HG03159 (cell line): ENCODE measurements at regions not wholly inside any gene's neighbourhood (a gene's known extent, or its start where the extent isn't known, plus 50 kb on each side); places are given as distances from the start of the nearest gene placed in this dataset.

Experiments used
- ATAC-seq: cut with Tn5 transposase; IDR thresholded peaks from one replicate; pipeline ENCODE4 v1.9.1; 2021; ENCODE audit warnings: mild to moderate bottlenecking, moderate library complexity; ENCODE audit not compliant: unreplicated experiment

DNA sequence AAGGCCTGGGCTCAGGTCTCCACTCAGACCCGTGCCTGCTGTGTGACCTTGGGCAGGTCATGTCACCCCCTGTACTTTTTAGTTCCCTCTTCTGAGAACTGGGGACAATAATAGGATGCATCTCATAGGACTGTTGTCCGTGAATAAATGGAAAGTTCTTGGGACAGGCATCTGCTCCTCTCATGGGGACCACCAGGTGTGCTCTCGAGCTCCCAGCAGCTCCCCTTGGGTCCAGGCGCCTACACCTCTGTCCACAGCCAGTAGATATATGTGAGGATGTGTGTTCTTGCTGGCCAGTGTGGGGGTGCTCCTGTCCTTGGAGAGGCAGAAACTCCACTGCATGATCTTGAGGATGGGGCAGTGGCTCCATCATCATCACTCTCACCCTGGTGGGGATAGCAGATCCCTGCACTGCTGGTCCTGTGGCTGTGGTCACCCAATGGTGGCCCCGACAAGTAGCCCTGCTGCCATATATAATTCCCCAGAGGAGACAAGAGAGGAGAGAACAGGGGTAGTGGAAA lies 257.6 kb upstream of the TLE3 start:
- ATAC-seq = no peak

DNA sequence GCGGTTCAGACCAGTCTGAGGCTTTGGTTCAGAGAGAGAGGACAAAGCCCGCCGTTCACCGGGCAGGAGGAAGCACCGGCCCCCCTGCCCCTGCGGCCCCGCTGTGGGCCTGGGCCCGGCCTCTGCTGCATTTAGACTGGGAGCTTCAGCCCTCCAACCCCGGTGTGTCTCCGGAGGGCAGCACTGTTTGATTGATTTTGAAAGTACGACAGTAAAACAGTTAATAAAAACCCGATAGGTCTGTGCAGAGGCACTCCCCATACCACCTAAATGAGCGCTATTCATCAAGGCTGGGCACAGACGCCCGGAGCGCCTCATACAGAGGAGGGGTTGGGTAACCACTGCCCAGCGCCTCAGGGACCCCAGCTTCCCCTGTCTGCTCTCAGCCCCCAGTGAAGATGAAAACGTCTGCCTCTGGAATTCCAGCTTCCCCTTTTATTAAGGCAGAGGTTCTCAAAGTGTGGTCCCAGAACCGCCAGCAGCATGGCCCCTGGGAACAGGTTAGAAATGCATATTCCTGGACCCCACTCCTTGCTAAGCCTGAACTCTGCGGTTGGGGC lies 256.7 kb upstream of the TLE3 start:
- no peak for ATAC-seq

DNA sequence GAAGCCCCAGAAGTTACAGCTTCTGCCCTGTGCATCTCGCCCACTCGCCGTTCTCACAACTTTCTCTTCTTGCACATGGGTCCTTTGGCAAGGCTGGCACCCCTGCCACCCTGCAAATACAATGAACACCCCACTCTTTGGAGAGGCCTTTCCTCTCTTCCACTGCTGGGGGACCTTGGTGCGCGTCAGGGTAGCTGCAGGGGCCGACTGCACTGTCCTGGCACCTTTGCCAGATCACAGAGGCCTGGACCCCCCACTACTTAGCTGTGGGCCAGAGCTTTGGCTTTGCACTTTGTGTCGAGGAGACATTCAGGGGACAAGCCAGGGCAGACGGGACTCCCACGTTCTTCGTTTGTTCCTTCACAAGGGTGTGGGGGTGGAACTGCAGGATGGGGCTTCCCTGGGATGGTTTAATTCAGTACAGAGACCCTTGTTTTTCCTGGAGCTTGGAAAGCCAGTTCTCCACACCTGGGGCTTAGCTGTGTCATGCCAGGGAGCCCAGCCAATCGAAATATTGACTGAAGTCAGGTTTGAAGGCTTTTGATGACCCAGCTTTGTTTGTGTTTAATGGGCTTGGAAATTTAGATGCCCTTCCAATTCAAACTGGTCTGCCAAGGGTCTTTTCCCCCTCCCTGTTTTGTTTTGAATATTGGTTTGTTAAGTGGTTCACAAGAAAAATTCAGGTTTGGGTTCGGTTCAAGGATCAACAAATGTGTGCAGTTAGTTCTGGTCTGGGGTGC lies 256.1 kb upstream of the TLE3 start:
- ATAC-seq = no peak

DNA sequence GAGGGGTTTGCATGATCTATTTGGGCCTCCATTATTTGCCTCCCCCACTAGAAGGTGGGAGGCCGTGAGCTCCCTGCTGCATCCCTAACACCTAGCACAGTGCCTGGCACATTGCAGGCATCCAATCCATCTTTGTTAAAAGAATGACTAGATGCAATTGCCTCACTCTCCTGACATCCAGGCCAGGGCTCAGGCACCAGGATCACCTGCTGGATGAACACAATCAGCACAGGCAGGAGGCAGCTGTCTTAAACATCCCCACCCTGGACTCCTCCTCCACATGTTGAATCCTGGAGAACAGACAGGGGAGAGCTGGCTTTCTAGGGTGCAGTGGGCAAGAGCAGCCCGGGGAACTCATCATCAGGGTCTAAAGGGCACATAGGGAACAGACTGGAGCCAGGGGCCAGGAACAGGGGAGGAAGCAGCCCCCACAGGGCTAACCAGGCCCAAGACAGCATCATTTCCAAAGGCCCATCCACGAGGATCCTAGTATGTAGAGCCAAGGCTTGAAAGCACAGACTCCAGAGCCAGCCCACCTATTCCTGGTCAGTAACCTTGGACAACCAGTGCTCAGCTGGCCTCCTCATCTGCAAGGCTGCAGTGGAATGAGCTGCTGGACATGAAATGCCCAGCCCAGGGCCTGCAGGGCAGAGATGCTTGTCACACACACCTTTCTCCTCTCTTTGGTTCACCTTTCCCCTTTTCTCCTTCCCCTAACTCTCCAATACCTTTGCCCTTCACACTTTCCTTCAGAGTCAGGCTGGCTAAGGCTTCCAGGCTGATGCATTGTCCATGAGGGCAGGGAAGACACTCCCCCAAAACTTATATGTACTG lies 254.4 kb upstream of the TLE3 start:
- ATAC-seq = no peak

DNA sequence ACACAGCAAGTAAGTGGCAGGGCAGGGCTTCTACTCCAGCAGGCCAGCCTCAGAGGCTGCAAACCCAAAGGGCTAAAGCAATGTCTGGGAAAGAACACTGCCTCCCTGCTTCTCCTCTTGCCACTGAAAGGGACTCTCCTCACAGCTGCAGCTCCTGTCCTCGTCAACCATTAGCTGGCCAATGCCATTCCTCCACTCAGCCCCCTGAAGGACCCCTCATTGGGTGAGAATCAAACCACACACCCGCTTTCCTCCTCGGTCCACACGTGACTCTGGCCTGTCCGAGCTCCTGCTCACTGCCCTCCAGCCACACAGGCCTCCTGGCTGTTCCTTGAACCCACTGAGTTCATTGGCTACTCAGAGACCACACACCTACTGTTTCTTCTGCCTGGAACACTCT lies 253.7 kb upstream of the TLE3 start:
- no peak for ATAC-seq

DNA sequence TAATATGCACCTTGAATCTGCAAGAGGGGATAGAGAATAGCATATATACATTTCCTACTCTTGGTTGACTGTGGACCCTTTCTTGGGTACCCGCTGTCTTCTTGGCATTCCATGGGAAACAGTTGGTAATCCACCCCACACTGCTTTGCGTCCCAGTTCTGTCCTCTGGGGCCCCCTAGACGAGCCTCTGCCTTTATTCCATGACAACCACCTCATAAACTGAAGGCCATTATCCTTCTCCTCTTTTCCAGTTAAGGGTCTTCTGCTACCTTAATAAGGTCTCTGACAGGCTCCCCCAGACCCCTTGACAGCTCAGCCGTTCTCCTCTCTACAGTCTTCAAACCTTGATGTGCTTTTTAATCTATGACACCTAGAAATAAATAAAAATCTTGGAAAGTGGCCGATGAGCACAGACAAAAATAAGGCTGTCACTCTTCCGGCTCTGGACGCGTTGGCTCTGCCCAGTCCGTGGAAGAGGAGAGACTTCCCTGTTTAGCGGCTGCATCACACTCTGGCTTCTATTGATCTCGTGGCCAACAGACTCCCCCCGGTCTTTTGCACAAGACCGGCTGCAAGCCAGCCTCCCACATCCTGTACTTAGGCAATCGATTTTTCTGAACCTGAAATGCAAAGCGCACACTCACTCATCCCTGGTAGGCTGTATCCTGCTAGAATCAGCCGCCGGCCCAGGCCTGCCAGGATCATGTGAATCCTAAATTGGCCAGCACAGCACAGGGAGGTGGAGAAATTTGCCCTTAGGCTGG lies 251.0 kb upstream of the TLE3 start:
- ATAC-seq = no peak

DNA sequence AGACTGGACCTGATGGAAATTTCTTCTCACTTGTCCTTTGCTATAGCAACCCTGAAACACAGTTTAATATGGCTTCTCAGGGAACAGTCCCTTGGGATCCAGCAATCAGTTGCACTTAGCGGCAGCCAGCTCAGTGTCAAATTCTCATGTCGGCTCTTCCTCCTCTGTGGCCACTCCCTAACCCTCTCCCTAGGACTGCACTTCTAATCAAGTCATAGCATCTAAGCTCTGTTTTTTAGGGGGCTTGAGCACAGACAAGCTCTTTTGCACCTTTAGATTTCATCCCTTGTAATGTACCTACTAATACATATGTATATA lies 250.5 kb upstream of the TLE3 start:
- ATAC-seq = no peak

DNA sequence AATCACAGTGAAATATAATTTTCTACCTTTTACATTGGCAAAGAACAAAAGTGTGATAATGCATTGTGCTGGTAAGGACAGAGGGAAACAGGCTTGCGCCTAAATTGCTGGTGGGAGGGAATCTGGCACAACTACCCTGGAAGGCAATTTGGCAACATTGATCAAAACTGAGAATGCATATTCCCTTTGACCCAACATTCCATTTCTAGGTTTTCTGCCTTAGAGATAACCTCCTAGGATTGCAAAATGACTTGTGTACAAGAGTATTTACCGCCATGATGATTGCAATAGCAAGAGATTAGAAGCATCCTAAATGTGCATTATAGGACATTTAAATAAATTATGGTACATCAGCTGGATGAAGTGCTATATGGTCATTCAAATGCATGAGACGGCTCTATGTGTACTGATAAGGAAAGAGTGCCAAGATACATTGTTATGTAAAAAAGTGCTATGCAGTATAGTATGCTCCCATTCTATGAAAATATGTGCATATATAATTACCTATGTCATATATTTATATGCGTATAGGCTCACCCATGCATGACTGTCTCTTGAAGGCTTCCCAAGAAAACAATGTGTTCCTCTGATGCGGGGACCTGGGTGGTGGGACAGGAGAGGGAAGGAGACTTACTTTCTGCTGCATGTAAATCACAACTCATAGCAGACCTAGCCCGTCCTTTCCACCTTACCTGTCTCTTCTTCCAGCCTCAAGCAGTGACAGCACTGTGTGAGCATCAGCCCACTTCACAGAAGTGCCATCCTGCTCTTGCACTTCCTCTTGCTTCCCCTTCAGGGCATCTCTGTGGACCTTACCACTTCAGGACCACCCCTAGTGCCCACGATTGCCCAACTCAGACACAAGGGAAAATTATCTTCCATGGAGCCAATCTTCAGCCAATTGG lies 249.9 kb upstream of the TLE3 start:
- ATAC-seq = no peak

DNA sequence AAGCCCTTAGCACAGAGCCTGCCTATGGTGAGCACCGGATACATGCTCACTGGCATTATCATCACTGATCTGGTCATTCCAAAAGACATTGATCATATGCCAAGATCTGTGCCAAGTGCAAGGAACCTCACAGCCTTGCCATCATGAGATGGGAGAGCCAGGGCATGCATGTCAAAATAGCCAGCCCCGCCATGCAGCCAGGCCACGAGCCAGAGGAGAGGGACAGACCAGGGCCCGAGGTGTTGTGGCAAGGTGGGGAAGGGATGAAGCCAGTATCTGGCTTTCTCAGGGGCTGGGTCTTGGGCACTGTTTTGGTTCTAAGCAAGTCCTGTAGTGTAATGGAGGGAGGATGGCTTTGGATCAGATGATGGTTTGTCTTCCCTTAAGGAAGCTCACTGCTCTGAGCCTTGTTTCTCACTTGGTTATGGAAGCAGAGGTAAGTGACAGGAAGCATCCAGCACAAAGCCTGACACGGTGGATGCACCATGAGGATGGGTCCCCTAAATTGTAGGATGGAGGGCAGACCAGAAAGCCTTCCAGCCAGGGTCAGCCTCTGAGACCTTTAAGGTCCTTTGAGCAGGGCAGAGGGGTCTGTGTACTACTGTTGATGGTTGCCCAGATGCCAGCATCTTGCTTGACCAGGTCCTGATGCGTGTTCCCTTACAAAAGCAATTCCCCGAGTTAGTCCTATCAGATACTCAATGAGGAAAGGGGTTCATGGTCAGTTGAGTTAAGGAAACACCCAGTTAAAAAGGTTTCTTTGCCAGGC lies 247.7 kb upstream of the TLE3 start:
- ATAC-seq = no peak

DNA sequence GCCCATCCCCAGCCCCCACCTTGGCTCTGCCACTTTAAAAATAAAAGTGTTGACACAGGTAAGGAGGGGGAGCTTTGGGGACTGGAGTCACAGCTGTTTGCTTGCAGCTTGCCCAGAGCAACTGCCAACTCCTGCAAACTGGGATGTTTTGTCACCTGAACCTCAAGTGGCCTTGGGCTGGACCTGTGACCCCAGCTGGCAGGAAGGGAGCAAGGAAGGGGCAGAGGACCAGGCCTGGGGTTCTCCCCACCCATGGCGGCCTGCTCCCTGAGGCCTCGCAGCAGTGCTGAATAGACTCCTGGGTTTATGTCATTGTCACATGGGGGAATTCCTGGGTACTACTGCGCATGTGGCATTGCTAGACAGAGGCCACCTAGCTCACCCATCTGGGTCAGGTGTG lies 246.9 kb upstream of the TLE3 start:
- no peak for ATAC-seq

DNA sequence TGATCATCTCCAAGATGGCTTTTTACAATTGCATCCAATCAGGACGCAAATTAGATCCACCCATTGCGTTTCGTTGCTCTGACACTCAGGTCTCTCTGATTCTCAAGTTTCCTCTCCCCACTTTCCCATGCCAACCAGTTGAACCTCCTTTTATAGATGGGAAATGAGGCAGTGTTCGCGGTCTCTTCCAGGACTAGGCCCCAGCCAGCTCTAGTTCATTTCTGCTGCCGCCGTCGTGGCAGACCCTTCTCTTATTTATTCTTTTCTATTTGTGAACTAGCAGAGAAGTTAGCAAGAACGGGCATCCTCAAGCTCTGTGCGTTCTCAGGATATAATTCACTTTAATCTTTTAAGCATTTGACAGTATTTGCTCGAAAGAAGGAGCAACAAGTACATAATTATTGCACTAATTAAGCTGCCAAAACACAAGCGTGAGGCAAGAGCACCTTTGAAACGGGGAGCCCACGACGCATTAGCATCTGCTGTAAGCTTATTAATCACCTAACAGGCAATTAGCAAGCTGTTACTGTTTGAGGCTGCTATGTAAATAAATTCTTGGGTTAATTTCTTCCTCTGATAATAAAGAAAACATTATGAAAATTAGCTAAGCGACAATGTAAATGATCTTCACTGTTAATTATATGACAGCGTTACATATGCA lies 246.4 kb upstream of the TLE3 start:
- no peak for ATAC-seq

DNA sequence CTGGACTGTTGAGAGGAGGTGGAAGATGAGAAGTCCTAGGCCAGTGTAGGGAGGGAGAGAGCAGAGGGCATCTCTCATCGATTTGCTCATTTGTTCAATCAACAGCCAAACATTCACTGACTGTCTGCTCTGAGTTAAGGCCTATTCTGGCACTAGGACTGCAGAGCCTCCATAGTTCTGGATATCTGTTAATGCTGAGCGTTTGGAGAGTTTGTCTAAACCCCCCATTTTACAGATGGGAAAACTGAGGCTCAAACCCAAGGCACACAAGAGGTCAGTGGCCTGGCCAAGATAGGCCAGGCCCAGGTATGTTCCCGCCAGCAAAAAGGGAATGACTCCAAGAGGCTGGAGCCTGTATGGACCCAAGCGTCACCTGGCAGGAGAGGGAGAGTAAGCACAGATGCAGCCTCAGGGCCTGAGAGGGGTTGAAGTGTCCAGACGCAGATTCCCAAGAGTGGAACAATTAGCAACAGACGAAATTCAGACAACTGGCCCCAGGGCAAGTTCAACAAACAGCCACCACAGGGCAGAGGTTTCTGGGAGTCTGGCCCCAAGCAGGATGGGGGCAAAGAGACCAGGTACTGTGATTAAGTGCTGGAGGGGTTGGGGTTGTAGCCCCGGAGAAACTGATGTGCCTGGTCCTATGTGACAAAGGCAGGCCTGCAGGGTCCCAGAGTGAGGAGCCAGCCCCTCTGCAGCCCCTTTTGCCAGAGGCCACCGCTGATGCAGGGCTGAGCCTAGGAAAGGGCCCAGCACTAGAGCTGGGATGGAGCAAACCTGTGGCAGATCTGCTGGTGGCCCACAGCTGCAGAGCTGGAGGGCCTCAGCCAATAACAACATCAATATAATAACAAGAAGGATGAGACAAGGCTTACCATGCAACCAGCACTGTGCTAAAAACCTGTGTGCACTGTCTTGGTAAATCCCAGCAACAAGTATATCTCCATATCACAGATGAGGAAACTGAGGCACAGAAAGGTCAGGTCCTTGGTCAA lies 245.1 kb upstream of the TLE3 start:
- ATAC-seq = no peak

DNA sequence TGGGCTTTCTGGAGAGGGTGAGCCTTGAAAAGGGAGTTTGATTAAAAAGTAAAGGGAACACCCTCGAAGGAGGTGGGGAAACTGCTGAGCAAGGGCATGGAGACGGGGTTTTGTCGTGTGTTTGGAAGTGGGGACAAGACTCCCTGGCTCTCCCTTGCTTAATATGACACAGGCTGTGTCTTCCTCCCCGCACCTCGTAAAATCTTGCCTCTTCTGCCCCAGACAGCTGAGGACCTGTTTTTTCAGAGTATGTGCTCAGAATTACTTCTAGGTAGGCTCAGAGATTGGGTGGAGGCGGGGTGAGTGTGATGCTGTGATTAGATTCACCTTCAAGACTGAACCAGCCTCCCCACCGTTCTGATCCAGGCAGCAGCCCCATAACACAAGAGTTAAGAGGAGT lies 244.4 kb upstream of the TLE3 start:
- no peak for ATAC-seq

DNA sequence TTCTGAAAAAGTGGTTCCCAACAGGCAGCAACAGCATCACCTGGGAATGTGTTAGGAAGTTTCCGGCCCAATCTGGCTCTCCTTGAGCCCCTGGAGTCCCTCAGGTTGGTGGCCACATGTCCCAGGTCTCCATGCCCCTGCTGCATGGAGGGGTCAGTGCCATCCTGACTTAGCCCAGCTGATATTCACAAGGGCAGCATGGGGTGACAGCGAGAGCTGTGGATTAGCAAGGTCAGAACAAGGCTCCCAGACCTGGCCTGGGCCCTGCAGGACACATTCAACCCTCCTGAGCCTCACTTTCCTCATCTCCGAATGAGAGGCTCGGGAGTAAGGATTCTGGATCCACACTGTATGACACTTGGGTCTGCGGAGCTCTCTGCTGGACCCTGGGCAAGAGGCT lies 243.8 kb upstream of the TLE3 start:
- no peak for ATAC-seq

DNA sequence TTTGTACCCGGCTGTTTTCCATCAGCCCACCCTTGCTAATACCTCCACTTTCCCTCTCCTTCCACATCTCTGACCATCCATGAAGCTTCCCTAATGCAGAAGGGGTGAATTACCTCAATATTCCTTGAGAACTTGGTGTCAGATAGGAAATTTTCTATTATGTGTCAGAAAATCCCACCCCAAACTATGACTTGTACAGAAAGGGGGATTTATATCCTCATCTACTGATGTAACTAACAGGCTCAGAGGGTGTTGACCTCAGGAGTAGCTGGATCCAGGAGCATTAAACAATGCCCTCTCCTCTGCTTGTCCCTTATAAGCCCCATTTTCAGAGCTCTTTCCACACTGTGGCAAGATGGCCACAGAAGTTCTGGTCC lies 242.8 kb upstream of the TLE3 start:
- ATAC-seq = no peak

DNA sequence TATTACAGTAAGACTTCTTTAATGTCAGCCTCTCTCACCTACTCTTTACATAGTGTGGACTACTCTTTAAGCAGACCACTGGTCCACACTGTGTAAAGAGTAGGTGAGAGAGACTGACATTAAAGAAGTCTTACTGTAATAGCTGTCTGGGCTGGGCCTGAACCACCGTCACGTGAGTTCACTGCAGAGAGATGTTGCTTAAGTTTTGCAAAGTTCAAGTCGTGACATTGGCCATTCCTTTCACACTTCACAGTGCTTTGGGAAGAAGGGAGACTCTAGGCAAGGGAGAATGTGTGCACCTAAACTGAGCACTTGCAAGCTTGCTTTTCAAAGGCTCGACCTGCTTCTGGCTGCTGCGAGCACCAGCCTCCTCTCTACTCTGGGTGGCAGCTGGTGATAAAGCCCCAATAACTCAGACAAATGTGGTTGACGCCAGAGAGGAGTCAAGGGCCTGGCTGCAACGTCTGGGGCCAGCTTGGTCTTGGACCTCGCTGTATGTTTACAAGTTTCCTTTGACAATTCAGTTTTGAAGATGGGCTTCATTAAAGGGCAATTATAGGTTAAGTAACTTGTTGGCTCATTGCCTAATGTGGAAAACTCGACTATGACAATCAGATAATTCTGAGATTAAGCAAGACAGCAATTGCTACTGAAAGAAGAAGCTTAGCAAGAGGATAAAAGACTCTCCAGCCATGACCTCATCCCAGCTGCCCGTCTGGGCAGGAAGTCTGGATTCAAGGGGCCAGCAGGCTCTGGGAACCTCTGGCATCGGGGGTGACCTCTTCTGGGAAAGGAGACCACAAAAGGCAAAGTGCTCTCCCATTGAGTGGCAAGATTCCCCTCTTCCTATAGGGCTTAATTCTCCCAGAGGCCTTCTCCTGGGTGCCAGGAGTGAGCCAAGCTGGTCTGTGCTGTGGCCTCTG lies 242.1 kb upstream of the TLE3 start:
- no peak for ATAC-seq
